GM12878 (cell line): ENCODE measurements at regions not wholly inside any gene's neighbourhood (a gene's known extent, or its start where the extent isn't known, plus 50 kb on each side); places are given as distances from the start of the nearest gene placed in this dataset.

Experiments used
- ATAC-seq: fragments of 200-7000 bp; cut with Tn5 transposase; 3 replicates; pipeline ENCODE4 v1.9.1; 2020; ENCODE audit warnings: mild to moderate bottlenecking, moderate library complexity
- BruUV-seq: library from RNA; stranded (reverse); fragments of 400-500 nt; replicated peaks from 2 replicates; lab custom pipeline; 2021; lab: Mats Ljungman, UMichigan
- CTCF ChIA-PET: fragments of 300-600 bp; sonication (Branson Sonifier 250); formaldehyde crosslinking; extraction: SDS; loops from one replicate; lab custom pipeline; 2021; ENCODE audit warnings: inconsistent platforms; lab: Yijun Ruan, JAX
- POLR2A ChIA-PET: fragments of 350-600 bp; formaldehyde crosslinking; extraction: SDS; loops from one replicate; lab custom pipeline; 2021; ENCODE audit warnings: inconsistent platforms; lab: Charles Lee
- RAD21 ChIA-PET: fragments of 300-600 bp; sonication (Branson Sonifier 250); formaldehyde crosslinking; loops from one replicate; lab custom pipeline; 2023; ENCODE audit warnings: antibody characterized with exemption; ENCODE audit not compliant: unreplicated experiment; lab: Charles Lee
- SMC1A ChIA-PET: fragments of 300-600 bp; sonication (Branson Sonifier 250); formaldehyde crosslinking; loops from one replicate; lab custom pipeline; 2023; ENCODE audit not compliant: unreplicated experiment, uncharacterized antibody; lab: Charles Lee
- DNase-seq: peaks from one replicate; pipeline ENCODE4 v3.0.0-alpha.2; 2011; ENCODE audit warnings: low read depth, low spot score
- FAIRE-seq: peaks from 3 replicates; lab custom pipeline; 2011; peaks lifted over from hg19 to GRCh38; lab: Jason Lieb, UNC
- H2AFZ ChIP-seq: 2 replicates; pipeline ENCODE4 v1.6.0; 2011; ENCODE audit warnings: low read depth, low read length, control low read depth; ENCODE audit not compliant: control insufficient read depth
- H3K27ac ChIP-seq: 2 replicates; pipeline ENCODE4 v1.5.1; 2011; ENCODE audit warnings: control low read depth; ENCODE audit not compliant: control insufficient read depth, insufficient read depth
- H3K27me3 ChIP-seq, 2 experiments: replicated peaks in 1 of 2; 2 replicates each; pipeline versions ENCODE4 v1.6.0 to v1.6.1; 2011; ENCODE audit warnings: low read length in 1 of 2; ENCODE audit not compliant: control insufficient read depth in 2 of 2, insufficient read depth in 2 of 2
- H3K36me3 ChIP-seq, 2 experiments: 2 replicates each; pipeline ENCODE4 v1.5.1; 2011; ENCODE audit warnings: low read length in 1 of 2; ENCODE audit not compliant: control insufficient read depth in 2 of 2, insufficient read depth in 2 of 2
- H3K4me1 ChIP-seq: 2 replicates; pipeline ENCODE4 v1.6.1; 2011; ENCODE audit warnings: mild to moderate bottlenecking, low read length, moderate library complexity, mixed read lengths; ENCODE audit not compliant: control insufficient read depth, insufficient read depth
- H3K4me2 ChIP-seq: 2 replicates; pipeline ENCODE4 v1.6.0; 2011; ENCODE audit warnings: control low read depth; ENCODE audit not compliant: control insufficient read depth, insufficient read depth
- H3K4me3 ChIP-seq: fragments of 200-600 bp; sonication (generic); 2 replicates; pipeline ENCODE4 v1.5.1; 2016
- H3K79me2 ChIP-seq: 2 replicates; pipeline ENCODE4 v1.6.0; 2011; ENCODE audit warnings: low read length; ENCODE audit not compliant: control insufficient read depth, insufficient read depth
- H3K9ac ChIP-seq: 2 replicates; pipeline ENCODE4 v1.8.0; 2011; ENCODE audit warnings: low read length, control low read depth, mixed read lengths; ENCODE audit not compliant: control insufficient read depth, insufficient read depth
- H3K9me3 ChIP-seq: replicated peaks from 3 replicates; pipeline ENCODE4 v1.5.1; 2011; ENCODE audit warnings: mild to moderate bottlenecking, low read length; ENCODE audit not compliant: control insufficient read depth, insufficient read depth
- H4K20me1 ChIP-seq: 2 replicates; pipeline ENCODE4 v1.6.0; 2011; ENCODE audit not compliant: control insufficient read depth, insufficient read depth
- RAD51 ChIP-seq: fragments of 450-650 bp; IDR thresholded peaks from 2 replicates; pipeline ENCODE4 v1.6.1; 2016; ENCODE audit warnings: moderate library complexity, mild to moderate bottlenecking, inconsistent platforms
- WGBS: methylation state at CpG from one replicate; pipeline ENCODE4 v1.1.6; 2016; ENCODE audit warnings: low lambda C conversion rate; ENCODE audit not compliant: insufficient replicate concordance, insufficient coverage; ENCODE audit errors: missing lambda C conversion rate; 5-methylcytosine and 5-hydroxymethylcytosine counted together
- in situ Hi-C: fragments of 300-500 bp; cut with MboI; formaldehyde crosslinking; loops from 9 replicates; pipeline ENCODE4 v1.14.3; 2018; ENCODE audit warnings: mixed read lengths
- intact Hi-C: fragments of 100-400 bp; cut with micrococcal nuclease; formaldehyde crosslinking; loops from one replicate; pipeline ENCODE4 v1.14.2; 2022; ENCODE audit not compliant: unreplicated experiment
- TF ChIP-seq, protein P1 (sequence below): fragments of 450-650 bp; IDR thresholded peaks from 2 replicates; pipeline ENCODE4 v1.6.1; 2014; ENCODE audit warnings: mild to moderate bottlenecking

- CTCF ChIA-PET: no interaction called here
- no peak for ATAC-seq
- no peak for FAIRE-seq
Observed at GRCh38 chr6:154579485-154579884, 69.0 kb upstream of the CNKSR3 start.

DNA sequence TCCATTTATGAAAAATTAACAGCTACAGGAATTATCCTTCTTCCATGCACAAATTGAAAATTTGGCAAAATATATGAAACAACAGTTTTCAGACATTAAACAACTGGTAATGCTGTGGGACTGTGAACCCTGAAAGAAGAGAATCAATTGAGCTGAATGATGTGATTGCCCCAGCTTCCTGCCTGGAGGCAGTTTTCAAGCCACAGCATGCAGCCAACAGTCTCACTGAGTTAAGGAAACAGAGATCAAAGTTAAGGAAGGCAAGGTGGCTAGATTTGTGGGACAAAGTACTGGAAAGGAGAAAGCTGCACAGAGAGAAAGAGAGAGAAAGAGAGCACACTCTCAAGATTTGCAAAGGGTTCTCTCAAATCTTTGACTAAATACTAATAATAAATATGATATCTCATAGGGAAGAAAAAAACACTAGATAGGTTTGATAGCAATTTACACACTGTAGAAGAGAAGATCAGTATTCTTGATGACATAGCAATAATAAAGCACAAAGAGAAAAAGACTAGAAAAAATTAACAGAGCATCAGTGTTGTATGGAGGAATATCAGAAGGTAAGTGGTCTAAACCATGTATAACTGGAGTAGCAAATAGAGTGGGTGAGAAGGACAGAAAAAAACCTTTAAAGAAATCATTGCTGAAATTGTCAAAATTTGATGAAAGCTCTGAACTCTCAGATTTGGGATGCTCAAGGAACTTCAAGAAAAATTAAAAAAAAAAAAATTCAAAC is 70.1 kb upstream of the CNKSR3 start:
- BruUV-seq: no TSS peak
- Histone ChIP-seq H3K27ac (no peak overlapping the region), H2AFZ (no peak overlapping the region), H3K9ac (no peak overlapping the region), H3K4me1 (no peaks in the 10 kb centered on the region), H3K4me2 (no peak overlapping the region), H3K9me3 (no peaks in the 10 kb centered on the region; the same call in 2 of the 3 replicates), H3K79me2 (no peaks in the 10 kb centered on the region), H3K27me3 (no peaks in the 10 kb centered on the region), H3K4me3 (no peak overlapping the region), H4K20me1 (no peaks in the 10 kb centered on the region), H3K36me3 (no peaks in the 10 kb centered on the region)
- DNase-seq: no peak
- SMC1A ChIA-PET: interaction anchor here (0.6 kb wide), 1 partner anchor 37 kb away, joined by 3 read pairs; no protein-coding TSS in a partner anchor
- POLR2A ChIA-PET: interaction anchor here (0.5 kb wide), 1 partner anchor 41 kb away, joined by 6 read pairs; no protein-coding TSS in a partner anchor
- in situ Hi-C loops: no loop called here
- TF ChIP-seq, protein P1, sequence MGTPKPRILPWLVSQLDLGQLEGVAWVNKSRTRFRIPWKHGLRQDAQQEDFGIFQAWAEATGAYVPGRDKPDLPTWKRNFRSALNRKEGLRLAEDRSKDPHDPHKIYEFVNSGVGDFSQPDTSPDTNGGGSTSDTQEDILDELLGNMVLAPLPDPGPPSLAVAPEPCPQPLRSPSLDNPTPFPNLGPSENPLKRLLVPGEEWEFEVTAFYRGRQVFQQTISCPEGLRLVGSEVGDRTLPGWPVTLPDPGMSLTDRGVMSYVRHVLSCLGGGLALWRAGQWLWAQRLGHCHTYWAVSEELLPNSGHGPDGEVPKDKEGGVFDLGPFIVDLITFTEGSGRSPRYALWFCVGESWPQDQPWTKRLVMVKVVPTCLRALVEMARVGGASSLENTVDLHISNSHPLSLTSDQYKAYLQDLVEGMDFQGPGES: no peak
- RAD21 ChIA-PET: no interaction called here
- CTCF ChIA-PET: interaction anchor here (0.9 kb wide), 1 partner anchor 25 kb away, joined by 3 read pairs; no protein-coding TSS in a partner anchor
- ATAC-seq: no peak
- no peak for FAIRE-seq
- intact Hi-C loops: no loop called here

More at GRCh38 chr6:154579485-154579884, 69.0 kb upstream of the CNKSR3 start:
- 3% methylated on average over 3 of the region's 3 CpGs for WGBS
- H4K20me1 ChIP-seq: no peaks in the 10 kb centered on the region
- H3K4me3 ChIP-seq: no peak overlapping the region
- H3K27me3 ChIP-seq: no peaks in the 10 kb centered on the region
- DNase-seq: no peak
- H3K79me2 ChIP-seq: no peaks in the 10 kb centered on the region
- ChIA-PET SMC1A (no interaction called here), RAD21 (no interaction called here)
- in situ Hi-C loops: no loop called here
- no peak overlapping the region for H2AFZ ChIP-seq
- no peak for TF ChIP-seq RAD51
- TF ChIP-seq, all 136 proteins: peak for 0
- no peaks in the 10 kb centered on the region for H3K4me1 ChIP-seq
- no peak overlapping the region for H3K27ac ChIP-seq
- intact Hi-C loops: no loop called here
- H3K36me3 ChIP-seq: no peaks in the 10 kb centered on the region
- POLR2A ChIA-PET: no interaction called here
- no peak overlapping the region for H3K4me2 ChIP-seq
- H3K9me3 ChIP-seq: no peaks in the 10 kb centered on the region; the same call in 2 of the 3 replicates
- BruUV-seq: no TSS peak
- no peak overlapping the region for H3K9ac ChIP-seq
